ENCODE measurements at regions not wholly inside any gene's neighbourhood (a gene's known extent, or its start where the extent isn't known, plus 50 kb on each side); places are given as distances from the start of the nearest gene placed in this dataset.

DNA sequence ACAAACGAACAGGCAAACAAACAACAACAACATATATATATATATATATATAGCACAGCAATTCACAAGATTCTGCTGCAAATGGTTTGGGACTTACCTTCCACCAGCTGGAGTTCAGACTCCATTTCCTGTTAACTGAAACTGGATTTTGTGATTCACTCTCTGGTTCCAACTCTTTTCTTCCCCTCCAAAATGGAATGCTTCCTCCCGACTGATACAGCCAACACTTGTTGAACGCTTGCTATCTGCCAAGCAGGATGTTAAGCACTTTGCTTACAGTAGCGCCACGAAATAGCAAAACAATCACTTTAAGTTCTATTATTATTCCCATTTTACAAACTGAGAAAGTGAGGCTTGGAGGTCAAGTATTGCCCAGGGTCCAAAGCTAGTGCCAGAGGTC is 116.0 kb upstream of the TMEM132C start (continued):
- TF ChIP-seq, protein P1, sequence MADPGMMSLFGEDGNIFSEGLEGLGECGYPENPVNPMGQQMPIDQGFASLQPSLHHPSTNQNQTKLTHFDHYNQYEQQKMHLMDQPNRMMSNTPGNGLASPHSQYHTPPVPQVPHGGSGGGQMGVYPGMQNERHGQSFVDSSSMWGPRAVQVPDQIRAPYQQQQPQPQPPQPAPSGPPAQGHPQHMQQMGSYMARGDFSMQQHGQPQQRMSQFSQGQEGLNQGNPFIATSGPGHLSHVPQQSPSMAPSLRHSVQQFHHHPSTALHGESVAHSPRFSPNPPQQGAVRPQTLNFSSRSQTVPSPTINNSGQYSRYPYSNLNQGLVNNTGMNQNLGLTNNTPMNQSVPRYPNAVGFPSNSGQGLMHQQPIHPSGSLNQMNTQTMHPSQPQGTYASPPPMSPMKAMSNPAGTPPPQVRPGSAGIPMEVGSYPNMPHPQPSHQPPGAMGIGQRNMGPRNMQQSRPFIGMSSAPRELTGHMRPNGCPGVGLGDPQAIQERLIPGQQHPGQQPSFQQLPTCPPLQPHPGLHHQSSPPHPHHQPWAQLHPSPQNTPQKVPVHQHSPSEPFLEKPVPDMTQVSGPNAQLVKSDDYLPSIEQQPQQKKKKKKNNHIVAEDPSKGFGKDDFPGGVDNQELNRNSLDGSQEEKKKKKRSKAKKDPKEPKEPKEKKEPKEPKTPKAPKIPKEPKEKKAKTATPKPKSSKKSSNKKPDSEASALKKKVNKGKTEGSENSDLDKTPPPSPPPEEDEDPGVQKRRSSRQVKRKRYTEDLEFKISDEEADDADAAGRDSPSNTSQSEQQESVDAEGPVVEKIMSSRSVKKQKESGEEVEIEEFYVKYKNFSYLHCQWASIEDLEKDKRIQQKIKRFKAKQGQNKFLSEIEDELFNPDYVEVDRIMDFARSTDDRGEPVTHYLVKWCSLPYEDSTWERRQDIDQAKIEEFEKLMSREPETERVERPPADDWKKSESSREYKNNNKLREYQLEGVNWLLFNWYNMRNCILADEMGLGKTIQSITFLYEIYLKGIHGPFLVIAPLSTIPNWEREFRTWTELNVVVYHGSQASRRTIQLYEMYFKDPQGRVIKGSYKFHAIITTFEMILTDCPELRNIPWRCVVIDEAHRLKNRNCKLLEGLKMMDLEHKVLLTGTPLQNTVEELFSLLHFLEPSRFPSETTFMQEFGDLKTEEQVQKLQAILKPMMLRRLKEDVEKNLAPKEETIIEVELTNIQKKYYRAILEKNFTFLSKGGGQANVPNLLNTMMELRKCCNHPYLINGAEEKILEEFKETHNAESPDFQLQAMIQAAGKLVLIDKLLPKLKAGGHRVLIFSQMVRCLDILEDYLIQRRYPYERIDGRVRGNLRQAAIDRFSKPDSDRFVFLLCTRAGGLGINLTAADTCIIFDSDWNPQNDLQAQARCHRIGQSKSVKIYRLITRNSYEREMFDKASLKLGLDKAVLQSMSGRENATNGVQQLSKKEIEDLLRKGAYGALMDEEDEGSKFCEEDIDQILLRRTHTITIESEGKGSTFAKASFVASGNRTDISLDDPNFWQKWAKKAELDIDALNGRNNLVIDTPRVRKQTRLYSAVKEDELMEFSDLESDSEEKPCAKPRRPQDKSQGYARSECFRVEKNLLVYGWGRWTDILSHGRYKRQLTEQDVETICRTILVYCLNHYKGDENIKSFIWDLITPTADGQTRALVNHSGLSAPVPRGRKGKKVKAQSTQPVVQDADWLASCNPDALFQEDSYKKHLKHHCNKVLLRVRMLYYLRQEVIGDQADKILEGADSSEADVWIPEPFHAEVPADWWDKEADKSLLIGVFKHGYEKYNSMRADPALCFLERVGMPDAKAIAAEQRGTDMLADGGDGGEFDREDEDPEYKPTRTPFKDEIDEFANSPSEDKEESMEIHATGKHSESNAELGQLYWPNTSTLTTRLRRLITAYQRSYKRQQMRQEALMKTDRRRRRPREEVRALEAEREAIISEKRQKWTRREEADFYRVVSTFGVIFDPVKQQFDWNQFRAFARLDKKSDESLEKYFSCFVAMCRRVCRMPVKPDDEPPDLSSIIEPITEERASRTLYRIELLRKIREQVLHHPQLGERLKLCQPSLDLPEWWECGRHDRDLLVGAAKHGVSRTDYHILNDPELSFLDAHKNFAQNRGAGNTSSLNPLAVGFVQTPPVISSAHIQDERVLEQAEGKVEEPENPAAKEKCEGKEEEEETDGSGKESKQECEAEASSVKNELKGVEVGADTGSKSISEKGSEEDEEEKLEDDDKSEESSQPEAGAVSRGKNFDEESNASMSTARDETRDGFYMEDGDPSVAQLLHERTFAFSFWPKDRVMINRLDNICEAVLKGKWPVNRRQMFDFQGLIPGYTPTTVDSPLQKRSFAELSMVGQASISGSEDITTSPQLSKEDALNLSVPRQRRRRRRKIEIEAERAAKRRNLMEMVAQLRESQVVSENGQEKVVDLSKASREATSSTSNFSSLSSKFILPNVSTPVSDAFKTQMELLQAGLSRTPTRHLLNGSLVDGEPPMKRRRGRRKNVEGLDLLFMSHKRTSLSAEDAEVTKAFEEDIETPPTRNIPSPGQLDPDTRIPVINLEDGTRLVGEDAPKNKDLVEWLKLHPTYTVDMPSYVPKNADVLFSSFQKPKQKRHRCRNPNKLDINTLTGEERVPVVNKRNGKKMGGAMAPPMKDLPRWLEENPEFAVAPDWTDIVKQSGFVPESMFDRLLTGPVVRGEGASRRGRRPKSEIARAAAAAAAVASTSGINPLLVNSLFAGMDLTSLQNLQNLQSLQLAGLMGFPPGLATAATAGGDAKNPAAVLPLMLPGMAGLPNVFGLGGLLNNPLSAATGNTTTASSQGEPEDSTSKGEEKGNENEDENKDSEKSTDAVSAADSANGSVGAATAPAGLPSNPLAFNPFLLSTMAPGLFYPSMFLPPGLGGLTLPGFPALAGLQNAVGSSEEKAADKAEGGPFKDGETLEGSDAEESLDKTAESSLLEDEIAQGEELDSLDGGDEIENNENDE (IDR thresholded peaks at IDR 0.05; ENCODE audit: insufficient replicate concordance, low read length), result no peak
- TF ChIP-seq CTBP2 (IDR thresholded peaks at IDR 0.05; ENCODE audit: borderline replicate concordance, insufficient read depth, insufficient read length, low read length) (no peak), GABPA (IDR thresholded peaks at IDR 0.05; ENCODE audit: borderline replicate concordance, insufficient read depth, low read length) (no peak), RAD21 (IDR thresholded peaks at IDR 0.05 in 1 of 2, conservative IDR thresholded peaks at IDR 0.05 in 1 of 2; ENCODE audit: low read depth in 2 of 2, low read length in 2 of 2) (no peak), SIN3A (conservative IDR thresholded peaks at IDR 0.05 in 1 of 2, IDR thresholded peaks at IDR 0.05 in 1 of 2; ENCODE audit: low read depth in 1 of 2, low read length in 2 of 2) (no peak), CREB1 (IDR thresholded peaks at IDR 0.05) (no peak), POLR2A (IDR thresholded peaks at IDR 0.05; ENCODE audit: control extremely low read depth in 1 of 2, low read depth in 2 of 2, low read length in 2 of 2) (no peak)
